Suprapubic skin (tissue), 4 donors: ENCODE measurements at regions not wholly inside any gene's neighbourhood (a gene's known extent, or its start where the extent isn't known, plus 50 kb on each side); places are given as distances from the start of the nearest gene placed in this dataset.

Experiments used
- POLR2A ChIP-seq, 2 donors: fragments of 450-650 bp; IDR thresholded peaks; one replicate each; pipeline ENCODE4 v1.6.1; 2017; ENCODE audit warnings: antibody characterized with exemption in 2 of 2, mild to moderate bottlenecking in 2 of 2, moderate library complexity in 2 of 2
- POLR2AphosphoS5 ChIP-seq, 3 donors: sonication (generic); formaldehyde crosslinking; IDR thresholded peaks; one replicate each; pipeline ENCODE4 v1.6.1; 2017; ENCODE audit warnings: antibody characterized with exemption in 3 of 3
- TF ChIP-seq, protein P1 (sequence below), 2 donors: fragments of 200-600 bp in 1 of 2; fragments of 450-650 bp in 1 of 2; sonication (generic) in 1 of 2; IDR thresholded peaks; one replicate each; pipeline ENCODE4 v1.5.1; 2016 to 2019; ENCODE audit warnings: antibody characterized with exemption in 2 of 2, mild to moderate bottlenecking in 1 of 2, moderate library complexity in 1 of 2

DNA sequence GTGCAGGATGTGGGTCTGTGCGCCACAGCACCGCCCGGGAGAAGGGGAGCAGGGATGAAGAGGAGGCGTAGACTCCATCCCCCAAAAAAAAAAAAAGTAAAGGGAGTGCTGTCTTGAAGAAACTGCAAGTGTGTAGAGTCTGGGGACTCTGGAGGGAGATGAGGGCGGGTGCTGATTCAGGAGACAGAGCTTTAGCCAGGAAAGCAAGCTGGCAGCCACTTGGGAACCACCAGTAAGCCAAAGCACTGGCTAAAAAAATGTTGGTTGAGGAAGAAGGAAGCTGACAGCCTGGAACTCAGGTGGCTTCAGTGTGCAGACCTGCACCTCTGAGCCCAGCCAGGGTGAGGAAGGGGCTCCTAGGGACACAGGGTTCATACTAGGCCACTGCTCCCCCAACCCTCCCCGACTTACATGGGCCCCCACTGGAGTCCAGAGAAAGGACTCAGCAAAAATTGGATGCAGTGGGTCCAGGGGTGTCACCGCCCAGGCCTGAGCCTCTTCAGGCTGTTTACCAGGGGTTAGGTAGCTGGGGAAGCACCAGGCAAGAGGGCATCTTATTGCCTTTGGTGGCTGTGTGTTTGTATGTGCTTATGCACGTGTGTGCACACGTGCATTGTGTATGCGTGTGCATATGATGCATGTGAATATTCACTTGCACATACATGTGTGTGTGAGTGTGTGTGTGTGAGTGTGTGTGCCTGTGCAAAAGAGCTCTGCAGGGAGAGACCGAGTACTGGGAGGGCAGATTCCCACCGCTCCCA is 153.5 kb upstream of the MLN start:
- TF ChIP-seq, protein P1, sequence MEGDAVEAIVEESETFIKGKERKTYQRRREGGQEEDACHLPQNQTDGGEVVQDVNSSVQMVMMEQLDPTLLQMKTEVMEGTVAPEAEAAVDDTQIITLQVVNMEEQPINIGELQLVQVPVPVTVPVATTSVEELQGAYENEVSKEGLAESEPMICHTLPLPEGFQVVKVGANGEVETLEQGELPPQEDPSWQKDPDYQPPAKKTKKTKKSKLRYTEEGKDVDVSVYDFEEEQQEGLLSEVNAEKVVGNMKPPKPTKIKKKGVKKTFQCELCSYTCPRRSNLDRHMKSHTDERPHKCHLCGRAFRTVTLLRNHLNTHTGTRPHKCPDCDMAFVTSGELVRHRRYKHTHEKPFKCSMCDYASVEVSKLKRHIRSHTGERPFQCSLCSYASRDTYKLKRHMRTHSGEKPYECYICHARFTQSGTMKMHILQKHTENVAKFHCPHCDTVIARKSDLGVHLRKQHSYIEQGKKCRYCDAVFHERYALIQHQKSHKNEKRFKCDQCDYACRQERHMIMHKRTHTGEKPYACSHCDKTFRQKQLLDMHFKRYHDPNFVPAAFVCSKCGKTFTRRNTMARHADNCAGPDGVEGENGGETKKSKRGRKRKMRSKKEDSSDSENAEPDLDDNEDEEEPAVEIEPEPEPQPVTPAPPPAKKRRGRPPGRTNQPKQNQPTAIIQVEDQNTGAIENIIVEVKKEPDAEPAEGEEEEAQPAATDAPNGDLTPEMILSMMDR (IDR thresholded peaks at IDR 0.05) = no peak
- TF ChIP-seq POLR2AphosphoS5 (IDR thresholded peaks at IDR 0.05) (no peak), POLR2A (IDR thresholded peaks at IDR 0.05) (no peak)
